Osteocyte (in vitro differentiated cells): ENCODE measurements at regions not wholly inside any gene's neighbourhood (a gene's known extent, or its start where the extent isn't known, plus 50 kb on each side); places are given as distances from the start of the nearest gene placed in this dataset.
"Not testable (repeated sequence)": the region's sequence is repeated elsewhere in the genome, so short reads cannot be mapped to it uniquely, and the experiment has no call there.

Experiments
- DNase-seq: peaks from one replicate; pipeline ENCODE4 v3.0.0; 2021; ENCODE audit warnings: mixed read lengths; ENCODE audit not compliant: unreplicated experiment; ENCODE audit errors: extremely low spot score
- H3K27ac Mint-ChIP-seq: one replicate; pipeline ENCODE4 v1.8.0; 2021; ENCODE audit warnings: mild to moderate bottlenecking, mixed read lengths; ENCODE audit not compliant: unreplicated experiment
- H3K27me3 Mint-ChIP-seq: one replicate; pipeline ENCODE4 v1.8.0; 2021; ENCODE audit warnings: mixed read lengths; ENCODE audit not compliant: unreplicated experiment
- H3K36me3 Mint-ChIP-seq: one replicate; pipeline ENCODE4 v1.8.0; 2021; ENCODE audit warnings: mixed read lengths; ENCODE audit not compliant: unreplicated experiment
- H3K4me1 Mint-ChIP-seq: one replicate; pipeline ENCODE4 v1.8.0; 2021; ENCODE audit warnings: mixed read lengths; ENCODE audit not compliant: unreplicated experiment
- H3K4me3 Mint-ChIP-seq: one replicate; pipeline ENCODE4 v1.8.0; 2021; ENCODE audit warnings: mild to moderate bottlenecking, moderate library complexity, mixed read lengths; ENCODE audit not compliant: unreplicated experiment
- H3K9me3 Mint-ChIP-seq: one replicate; pipeline ENCODE4 v1.8.0; 2021; ENCODE audit warnings: mixed read lengths; ENCODE audit not compliant: unreplicated experiment
- CTCF ChIP-seq: fragments of 200-600 bp; sonication (generic); IDR thresholded peaks from 2 replicates; pipeline ENCODE4 v1.5.0; 2021; ENCODE audit warnings: antibody characterized with exemption, mild to moderate bottlenecking, moderate library complexity

- DNase-seq: no peak
- Mint-ChIP-seq H3K4me3 (no peak overlapping the region), H3K4me1 (no peaks in the 10 kb centered on the region), H3K9me3 (no peaks in the 10 kb centered on the region), H3K27me3 (no peaks in the 10 kb centered on the region), H3K27ac (no peak overlapping the region), H3K36me3 (no peaks in the 10 kb centered on the region)
- TF ChIP-seq CTCF: no peak
Measured at GRCh38 chr2:75289771-75290170, 90.5 kb upstream of the TACR1 start.

GRCh38 chr2:75289178-75289577 lies 89.9 kb upstream of the TACR1 start:
- H3K27me3 Mint-ChIP-seq, DNase-seq, H3K36me3 Mint-ChIP-seq, H3K27ac Mint-ChIP-seq, H3K4me3 Mint-ChIP-seq, H3K9me3 Mint-ChIP-seq, H3K4me1 Mint-ChIP-seq: not testable (repeated sequence)

GRCh38 chr2:75288760-75289159 lies 89.4 kb upstream of the TACR1 start:
- Mint-ChIP-seq H3K27ac (no peak overlapping the region), H3K36me3 (no peaks in the 10 kb centered on the region), H3K9me3 (no peaks in the 10 kb centered on the region), H3K27me3 (no peaks in the 10 kb centered on the region), H3K4me1 (no peaks in the 10 kb centered on the region), H3K4me3 (no peak overlapping the region)
- no peak for DNase-seq
- no peak for TF ChIP-seq CTCF

DNA sequence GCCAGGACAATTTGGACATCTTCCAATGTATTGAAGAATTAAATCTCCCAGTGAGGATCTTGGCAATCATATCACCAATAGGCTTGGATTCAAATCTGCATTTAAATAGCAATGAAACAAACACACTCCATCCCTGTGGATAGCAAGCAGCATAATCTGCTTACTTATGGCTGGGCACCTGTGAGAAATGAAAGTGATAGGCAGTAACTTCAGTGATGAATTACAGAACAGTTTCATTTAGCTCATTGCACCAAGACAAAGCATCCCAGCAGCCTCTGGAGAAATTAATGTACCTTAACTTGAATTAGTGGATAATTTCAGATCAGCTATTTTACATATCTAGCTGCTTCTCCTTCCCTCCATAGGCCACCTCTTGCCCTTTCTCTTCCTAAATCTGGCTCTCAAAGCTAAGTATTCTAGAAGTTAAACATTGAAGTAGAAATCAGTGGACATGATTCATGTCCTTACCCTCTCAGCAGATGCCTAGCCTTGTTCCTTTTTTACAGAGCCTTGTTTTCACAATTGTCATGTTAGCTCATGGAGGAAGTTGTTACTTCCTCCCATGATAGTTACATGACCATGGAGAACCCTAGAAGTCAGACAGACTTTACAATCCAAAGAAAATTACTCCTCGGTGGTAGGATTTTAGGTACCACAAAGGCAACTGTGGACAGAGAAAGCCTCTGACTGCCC lies 88.5 kb upstream of the TACR1 start:
- Mint-ChIP-seq H3K9me3 (no peaks in the 10 kb centered on the region), H3K27me3 (no peaks in the 10 kb centered on the region), H3K27ac (no peak overlapping the region), H3K36me3 (no peaks in the 10 kb centered on the region), H3K4me1 (no peaks in the 10 kb centered on the region), H3K4me3 (no peak overlapping the region)
- no peak for DNase-seq
- TF ChIP-seq CTCF: no peak

DNA sequence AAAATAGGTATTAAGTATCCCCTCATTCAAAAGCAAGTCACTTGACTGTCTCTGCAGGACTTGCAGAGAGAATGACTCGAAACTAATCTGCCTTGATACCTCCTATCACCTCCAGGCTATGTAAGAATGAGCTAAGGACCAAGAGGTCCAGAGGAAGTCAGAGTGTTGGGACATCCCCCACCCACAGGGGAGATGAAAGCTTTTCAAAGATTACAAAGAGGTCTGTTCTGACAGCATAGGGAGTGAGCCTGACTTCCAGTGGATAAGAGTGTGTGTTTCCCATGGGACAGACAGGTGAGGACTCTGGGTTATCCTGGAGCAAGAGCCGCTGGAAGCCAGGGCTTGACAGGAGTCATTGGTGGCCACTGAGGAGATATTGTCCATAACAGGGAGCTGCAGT lies 85.0 kb upstream of the TACR1 start:
- no peak for DNase-seq
- TF ChIP-seq CTCF: no peak
- Mint-ChIP-seq H3K27me3 (no peaks in the 10 kb centered on the region), H3K36me3 (no peaks in the 10 kb centered on the region), H3K27ac (no peak overlapping the region), H3K4me3 (no peak overlapping the region), H3K4me1 (no peaks in the 10 kb centered on the region), H3K9me3 (no peaks in the 10 kb centered on the region)
